GM12873 (cell line): ENCODE measurements at regions not wholly inside any gene's neighbourhood (a gene's known extent, or its start where the extent isn't known, plus 50 kb on each side); places are given as distances from the start of the nearest gene placed in this dataset.

ENCODE experiments used
- CTCF ChIP-seq: IDR thresholded peaks from 2 replicates; pipeline ENCODE4 v1.5.1; 2012; ENCODE audit warnings: low read depth, mild to moderate bottlenecking, moderate library complexity, low read length, control low read depth; ENCODE audit not compliant: insufficient read depth; ENCODE audit errors: missing control alignments

GRCh38 chrX:115357326-115358120 is 68.0 kb downstream of the LUZP4 start:
- TF ChIP-seq CTCF = no peak

GRCh38 chrX:115360220-115360781 is 70.8 kb downstream of the LUZP4 start:
- TF ChIP-seq CTCF = no peak

GRCh38 chrX:115362334-115363095 is 73.0 kb downstream of the LUZP4 start:
- peak; percentile 36 for TF ChIP-seq CTCF

GRCh38 chrX:115363372-115363771 is 73.9 kb downstream of the LUZP4 start:
- no peak for TF ChIP-seq CTCF

GRCh38 chrX:115363897-115364296 is 74.4 kb downstream of the LUZP4 start:
- no peak for TF ChIP-seq CTCF

GRCh38 chrX:115364670-115365069 is 75.2 kb downstream of the LUZP4 start:
- no peak for TF ChIP-seq CTCF

- no peak for TF ChIP-seq CTCF
Measured at GRCh38 chrX:115366535-115366934, 77.0 kb downstream of the LUZP4 start.
